ENCODE measurements at regions not wholly inside any gene's neighbourhood (a gene's known extent, or its start where the extent isn't known, plus 50 kb on each side); places are given as distances from the start of the nearest gene placed in this dataset.
"Not testable (repeated sequence)": the region's sequence is repeated elsewhere in the genome, so short reads cannot be mapped to it uniquely, and the experiment has no call there.

GRCh38 chr1:232334246-232334645 lies 295.7 kb downstream of the SIPA1L2 start:
- no peak overlapping the region for H3K9ac ChIP-seq
- TF ChIP-seq CTCF (IDR thresholded peaks at IDR 0.05): no peak
- no peaks in the 10 kb centered on the region for H3K36me3 ChIP-seq (ENCODE audit: control insufficient read depth, insufficient read depth, low read length)
- H3K27ac ChIP-seq: no peak overlapping the region
- no peaks in the 10 kb centered on the region for H3K4me1 ChIP-seq
- H2AFZ ChIP-seq: no peak overlapping the region
- no peaks in the 10 kb centered on the region for H3K27me3 ChIP-seq (ENCODE audit: control insufficient read depth, insufficient read depth, low read length)
- H3K9me3 ChIP-seq (ENCODE audit: control insufficient read depth, low read length): no peaks in the 10 kb centered on the region
- H3K79me2 ChIP-seq: no peaks in the 10 kb centered on the region
- no peak overlapping the region for H3K4me2 ChIP-seq (ENCODE audit: low read length)
- no peak overlapping the region for H3K4me3 ChIP-seq (ENCODE audit: low read depth, low read length)

GRCh38 chr1:232333419-232333767 lies 296.5 kb downstream of the SIPA1L2 start:
- H3K79me2 ChIP-seq: no peaks in the 10 kb centered on the region
- H3K9ac ChIP-seq: no peak overlapping the region
- H3K4me2 ChIP-seq (ENCODE audit: low read length): no peak overlapping the region
- TF ChIP-seq CTCF (IDR thresholded peaks at IDR 0.05): no peak
- no peaks in the 10 kb centered on the region for H3K9me3 ChIP-seq (ENCODE audit: control insufficient read depth, low read length)
- no peak overlapping the region for H2AFZ ChIP-seq
- H3K27me3 ChIP-seq (ENCODE audit: control insufficient read depth, insufficient read depth, low read length): no peaks in the 10 kb centered on the region
- no peaks in the 10 kb centered on the region for H3K4me1 ChIP-seq
- H3K27ac ChIP-seq: no peak overlapping the region
- H3K4me3 ChIP-seq (ENCODE audit: low read depth, low read length): no peak overlapping the region
- H3K36me3 ChIP-seq (ENCODE audit: control insufficient read depth, insufficient read depth, low read length): no peaks in the 10 kb centered on the region

GRCh38 chr1:232332710-232333418 lies 297.1 kb downstream of the SIPA1L2 start:
- not testable (repeated sequence) for H3K27ac ChIP-seq; H3K9ac ChIP-seq; H3K79me2 ChIP-seq; H2AFZ ChIP-seq; H3K4me3 ChIP-seq (ENCODE audit: low read depth, low read length); H3K36me3 ChIP-seq (ENCODE audit: control insufficient read depth, insufficient read depth, low read length); H3K4me2 ChIP-seq (ENCODE audit: low read length); H3K4me1 ChIP-seq; H3K27me3 ChIP-seq (ENCODE audit: control insufficient read depth, insufficient read depth, low read length); H3K9me3 ChIP-seq (ENCODE audit: control insufficient read depth, low read length)

- Histone ChIP-seq H3K27ac (no peak overlapping the region), H3K4me3 (ENCODE audit: low read depth, low read length) (no peak overlapping the region)
Measured at GRCh38 chr1:232329103-232329813, 300.7 kb downstream of the SIPA1L2 start.

More at GRCh38 chr1:232329103-232329813, 300.7 kb downstream of the SIPA1L2 start:
- H3K36me3 ChIP-seq (ENCODE audit: control insufficient read depth, insufficient read depth, low read length): no peaks in the 10 kb centered on the region
- H3K9me3 ChIP-seq (ENCODE audit: control insufficient read depth, low read length): no peaks in the 10 kb centered on the region
- H3K79me2 ChIP-seq: no peaks in the 10 kb centered on the region
- no peak overlapping the region for H2AFZ ChIP-seq
- H3K9ac ChIP-seq: no peak overlapping the region
- TF ChIP-seq CTCF (IDR thresholded peaks at IDR 0.05): no peak
- no peaks in the 10 kb centered on the region for H3K4me1 ChIP-seq
- H3K4me2 ChIP-seq (ENCODE audit: low read length): no peak overlapping the region
- H3K27me3 ChIP-seq (ENCODE audit: control insufficient read depth, insufficient read depth, low read length): no peaks in the 10 kb centered on the region
